PC-3 (cell line): ENCODE measurements at regions not wholly inside any gene's neighbourhood (a gene's known extent, or its start where the extent isn't known, plus 50 kb on each side); places are given as distances from the start of the nearest gene placed in this dataset.

ENCODE experiments used
- EZH2 ChIP-seq: fragments of 300-600 bp; sonication (generic); IDR thresholded peaks from one replicate; pipeline ENCODE4 v1.6.1; 2017; ENCODE audit warnings: antibody characterized with exemption, mild to moderate bottlenecking, low read length; ENCODE audit not compliant: unreplicated experiment
- TF ChIP-seq, protein P1 (sequence below): fragments of 300-600 bp; sonication (generic); conservative IDR thresholded peaks from 2 replicates; pipeline ENCODE4 v1.5.1; 2017; ENCODE audit warnings: antibody characterized with exemption, low read depth, mild to moderate bottlenecking, low read length

DNA sequence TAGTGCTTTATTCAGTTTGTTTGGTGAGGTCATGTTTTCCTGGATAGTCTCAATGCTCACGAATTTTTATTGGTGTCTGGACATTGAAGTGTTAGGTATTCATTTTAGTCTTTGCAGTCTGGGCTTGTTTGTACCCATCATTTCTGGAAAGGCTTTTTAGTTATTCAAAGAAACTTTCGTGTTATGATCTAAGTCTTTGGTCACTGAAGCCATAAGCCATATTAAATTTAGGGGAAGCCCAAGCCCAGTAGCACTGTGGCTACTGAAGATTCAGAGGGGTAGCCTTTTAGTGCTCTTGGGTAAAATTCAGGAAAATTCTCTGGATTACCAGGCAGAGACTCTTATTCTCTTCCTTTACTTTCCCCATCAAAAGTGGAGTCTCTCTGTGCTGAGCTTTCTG is 56.2 kb upstream of the PEX5L start:
- TF ChIP-seq, protein P1, sequence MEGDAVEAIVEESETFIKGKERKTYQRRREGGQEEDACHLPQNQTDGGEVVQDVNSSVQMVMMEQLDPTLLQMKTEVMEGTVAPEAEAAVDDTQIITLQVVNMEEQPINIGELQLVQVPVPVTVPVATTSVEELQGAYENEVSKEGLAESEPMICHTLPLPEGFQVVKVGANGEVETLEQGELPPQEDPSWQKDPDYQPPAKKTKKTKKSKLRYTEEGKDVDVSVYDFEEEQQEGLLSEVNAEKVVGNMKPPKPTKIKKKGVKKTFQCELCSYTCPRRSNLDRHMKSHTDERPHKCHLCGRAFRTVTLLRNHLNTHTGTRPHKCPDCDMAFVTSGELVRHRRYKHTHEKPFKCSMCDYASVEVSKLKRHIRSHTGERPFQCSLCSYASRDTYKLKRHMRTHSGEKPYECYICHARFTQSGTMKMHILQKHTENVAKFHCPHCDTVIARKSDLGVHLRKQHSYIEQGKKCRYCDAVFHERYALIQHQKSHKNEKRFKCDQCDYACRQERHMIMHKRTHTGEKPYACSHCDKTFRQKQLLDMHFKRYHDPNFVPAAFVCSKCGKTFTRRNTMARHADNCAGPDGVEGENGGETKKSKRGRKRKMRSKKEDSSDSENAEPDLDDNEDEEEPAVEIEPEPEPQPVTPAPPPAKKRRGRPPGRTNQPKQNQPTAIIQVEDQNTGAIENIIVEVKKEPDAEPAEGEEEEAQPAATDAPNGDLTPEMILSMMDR: no peak
- no peak for TF ChIP-seq EZH2
